ENCODE measurements at regions not wholly inside any gene's neighbourhood (a gene's known extent, or its start where the extent isn't known, plus 50 kb on each side); places are given as distances from the start of the nearest gene placed in this dataset.

DNA sequence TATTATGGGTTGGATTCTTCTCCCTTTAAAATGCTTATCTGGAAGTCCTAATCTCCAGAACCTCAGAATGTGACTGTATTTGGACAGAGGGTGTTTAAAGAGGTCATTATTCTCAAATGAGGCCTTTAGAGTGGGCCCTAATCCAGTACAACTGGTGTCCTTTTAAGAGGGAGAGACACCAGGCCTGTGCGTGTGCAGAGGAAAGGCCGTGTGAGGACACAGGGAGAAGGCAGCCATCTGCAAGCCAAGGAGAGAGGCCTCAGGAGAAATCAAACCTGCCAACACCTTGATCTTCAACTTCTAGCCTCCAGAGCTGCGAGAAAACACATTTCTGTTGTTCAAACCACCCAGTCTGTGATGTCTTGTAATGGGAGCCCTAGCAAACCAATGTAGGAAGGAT is 235.4 kb upstream of the MYO3A start:
- DNase-seq (ENCODE audit: low spot score), result no peak
- no peaks in the 10 kb centered on the region for H3K27me3 ChIP-seq
- no peaks in the 10 kb centered on the region for H3K79me2 ChIP-seq
- H3K27ac ChIP-seq, result no peak overlapping the region
- TF ChIP-seq EZH2phosphoT487 (IDR thresholded peaks at IDR 0.05; ENCODE audit: low read depth, severe bottlenecking, unreplicated experiment) (no peak), CTCF (IDR thresholded peaks at IDR 0.05; ENCODE audit: poor library complexity) (no peak), EZH2 (IDR thresholded peaks at IDR 0.05; ENCODE audit: borderline replicate concordance) (no peak)
- H3K4me3 ChIP-seq, result no peak overlapping the region
- no peaks in the 10 kb centered on the region for H3K36me3 ChIP-seq (replicated peaks; ENCODE audit: insufficient read depth, low read depth)
- H3K9me2 ChIP-seq (replicated peaks; ENCODE audit: insufficient read depth), result no peaks in the 10 kb centered on the region
- H4K20me1 ChIP-seq (ENCODE audit: insufficient read depth, poor library complexity, severe bottlenecking), result no peaks in the 10 kb centered on the region
- H3K4me2 ChIP-seq, result no peak overlapping the region
- H3K9me3 ChIP-seq (ENCODE audit: low read depth), result no peaks in the 10 kb centered on the region
- no peak overlapping the region for H2AFZ ChIP-seq
- no peaks in the 10 kb centered on the region for H3K4me1 ChIP-seq (ENCODE audit: insufficient read depth)
- WGBS (ENCODE audit: low lambda C conversion rate, missing lambda C conversion rate), result 77% methylated on average over 3 of the region's 3 CpGs

DNA sequence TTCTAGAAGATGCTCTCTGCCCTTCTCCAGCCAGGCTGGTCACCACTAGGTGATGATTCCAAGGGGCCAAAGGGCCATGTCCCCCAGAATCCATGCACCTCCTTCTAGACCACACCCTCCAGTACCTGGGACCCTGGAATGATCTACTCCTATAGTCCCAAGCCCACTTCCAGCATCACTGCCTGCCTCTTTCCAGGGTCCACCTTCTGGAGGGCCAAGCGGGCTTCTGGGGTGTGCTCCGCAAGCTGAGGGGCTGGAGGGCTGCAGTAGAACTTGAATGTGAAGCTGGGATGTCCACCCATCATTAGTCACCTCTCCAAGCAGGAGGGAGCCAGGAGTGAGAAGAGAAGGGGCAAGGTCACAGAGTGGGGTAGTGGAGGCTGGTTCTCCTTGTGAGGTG is 234.4 kb upstream of the MYO3A start:
- Histone ChIP-seq H3K79me2 (no peaks in the 10 kb centered on the region), H3K9me2 (replicated peaks; ENCODE audit: insufficient read depth) (no peaks in the 10 kb centered on the region), H3K27ac (no peak overlapping the region), H3K9me3 (ENCODE audit: low read depth) (no peaks in the 10 kb centered on the region), H3K36me3 (replicated peaks; ENCODE audit: insufficient read depth, low read depth) (no peaks in the 10 kb centered on the region), H4K20me1 (ENCODE audit: insufficient read depth, poor library complexity, severe bottlenecking) (no peaks in the 10 kb centered on the region), H2AFZ (no peak overlapping the region), H3K27me3 (no peaks in the 10 kb centered on the region), H3K4me3 (no peak overlapping the region), H3K4me2 (no peak overlapping the region), H3K4me1 (ENCODE audit: insufficient read depth) (no peaks in the 10 kb centered on the region)
- WGBS (ENCODE audit: low lambda C conversion rate, missing lambda C conversion rate), result 100% methylated on average over 2 of the region's 2 CpGs
- no peak for DNase-seq (ENCODE audit: low spot score)
- TF ChIP-seq CTCF (IDR thresholded peaks at IDR 0.05; ENCODE audit: poor library complexity), result no peak
- no peak for TF ChIP-seq EZH2phosphoT487 (IDR thresholded peaks at IDR 0.05; ENCODE audit: low read depth, severe bottlenecking, unreplicated experiment)

DNA sequence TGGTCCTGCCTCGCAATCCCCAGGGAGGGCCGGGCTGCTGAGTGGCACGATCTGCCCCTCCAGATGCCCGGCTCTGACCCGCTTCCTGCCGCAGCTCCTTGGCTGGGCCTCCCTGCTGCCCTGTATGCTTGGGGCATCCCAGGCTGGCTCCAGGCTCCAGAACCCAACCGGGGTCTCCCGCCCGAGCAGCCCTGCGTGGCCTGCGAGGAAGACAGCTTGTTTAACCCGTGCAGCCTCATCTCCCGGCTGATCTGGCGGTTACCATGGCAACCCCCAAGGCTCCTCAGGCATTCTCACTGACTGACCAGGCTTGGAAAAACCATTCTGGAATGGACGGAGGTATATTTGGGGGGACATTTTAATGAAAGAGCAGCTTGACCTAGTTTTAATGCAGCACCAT is 232.4 kb upstream of the MYO3A start:
- Histone ChIP-seq H4K20me1 (ENCODE audit: insufficient read depth, poor library complexity, severe bottlenecking) (no peaks in the 10 kb centered on the region), H3K79me2 (no peaks in the 10 kb centered on the region), H3K9me2 (replicated peaks; ENCODE audit: insufficient read depth) (no peaks in the 10 kb centered on the region), H3K36me3 (replicated peaks; ENCODE audit: insufficient read depth, low read depth) (no peaks in the 10 kb centered on the region), H2AFZ (no peak overlapping the region), H3K9me3 (ENCODE audit: low read depth) (no peaks in the 10 kb centered on the region), H3K4me1 (ENCODE audit: insufficient read depth) (no peaks in the 10 kb centered on the region), H3K4me2 (no peak overlapping the region), H3K27ac (no peak overlapping the region), H3K27me3 (no peaks in the 10 kb centered on the region), H3K4me3 (no peak overlapping the region)
- 62% methylated on average over 15 of the region's 15 CpGs for WGBS (ENCODE audit: low lambda C conversion rate, missing lambda C conversion rate)
- DNase-seq (ENCODE audit: low spot score), result no peak
- no peak for TF ChIP-seq EZH2phosphoT487 (IDR thresholded peaks at IDR 0.05; ENCODE audit: low read depth, severe bottlenecking, unreplicated experiment)
- no peak for TF ChIP-seq EZH2 (IDR thresholded peaks at IDR 0.05; ENCODE audit: borderline replicate concordance)
- TF ChIP-seq CTCF (IDR thresholded peaks at IDR 0.05; ENCODE audit: poor library complexity), result no peak

GRCh38 chr10:25704622-25705021 is 229.4 kb upstream of the MYO3A start:
- TF ChIP-seq EZH2 (IDR thresholded peaks at IDR 0.05; ENCODE audit: borderline replicate concordance) (no peak), CTCF (IDR thresholded peaks at IDR 0.05; ENCODE audit: poor library complexity) (no peak), EZH2phosphoT487 (IDR thresholded peaks at IDR 0.05; ENCODE audit: low read depth, severe bottlenecking, unreplicated experiment) (no peak)
- H2AFZ ChIP-seq, result no peak overlapping the region
- H4K20me1 ChIP-seq (ENCODE audit: insufficient read depth, poor library complexity, severe bottlenecking), result no peaks in the 10 kb centered on the region
- no peaks in the 10 kb centered on the region for H3K79me2 ChIP-seq
- H3K4me1 ChIP-seq (ENCODE audit: insufficient read depth), result no peaks in the 10 kb centered on the region
- H3K4me2 ChIP-seq, result no peak overlapping the region
- no peak overlapping the region for H3K4me3 ChIP-seq
- H3K9me3 ChIP-seq (ENCODE audit: low read depth), result no peaks in the 10 kb centered on the region
- 63% methylated on average over 6 of the region's 6 CpGs for WGBS (ENCODE audit: low lambda C conversion rate, missing lambda C conversion rate)
- no peak overlapping the region for H3K27ac ChIP-seq
- H3K9me2 ChIP-seq (replicated peaks; ENCODE audit: insufficient read depth), result no peaks in the 10 kb centered on the region
- DNase-seq (ENCODE audit: low spot score), result no peak
- H3K27me3 ChIP-seq, result no peaks in the 10 kb centered on the region
- no peaks in the 10 kb centered on the region for H3K36me3 ChIP-seq (replicated peaks; ENCODE audit: insufficient read depth, low read depth)

Measured in hepatocyte (in vitro differentiated cells).